SK-N-SH (cell line): ENCODE measurements at regions not wholly inside any gene's neighbourhood (a gene's known extent, or its start where the extent isn't known, plus 50 kb on each side); places are given as distances from the start of the nearest gene placed in this dataset.

ENCODE experiments used
- CTCF ChIA-PET: fragments of 300-600, 350-600 bp; formaldehyde crosslinking; extraction: SDS; loops from one replicate; lab custom pipeline; 2021; lab: Yijun Ruan, JAX
- POLR2A ChIA-PET: fragments of 350-600 bp; sonication (Branson Sonifier 250); formaldehyde crosslinking; extraction: SDS; loops from one replicate; lab custom pipeline; 2020; ENCODE audit warnings: antibody characterized with exemption, inconsistent platforms; lab: Yijun Ruan, JAX
- DNase-seq: peaks from one replicate; pipeline ENCODE4 v3.0.0; 2012
- H2AFZ ChIP-seq: fragments of 200-600 bp; sonication (generic); 2 replicates; pipeline ENCODE4 v1.8.1; 2016; ENCODE audit warnings: antibody characterized with exemption, mild to moderate bottlenecking, low read depth
- H3F3A ChIP-seq: fragments of 200-600 bp; sonication (generic); replicated peaks from 2 replicates; pipeline ENCODE3; 2016; ENCODE audit warnings: antibody characterized with exemption, mild to moderate bottlenecking; ENCODE audit not compliant: insufficient read depth
- H3K27ac ChIP-seq, 2 experiments: fragments of 200-500 bp in 1 of 2; fragments of 200-600 bp in 1 of 2; sonication (Bioruptor generic) in 1 of 2; sonication (generic), shearing (Covaris generic) in 1 of 2; 2 replicates each; pipeline versions ENCODE4 v1.5.1 to v1.6.1; 2014 to 2016; ENCODE audit warnings: low read depth in 2 of 2, inconsistent platforms in 1 of 2, low read length in 1 of 2, mild to moderate bottlenecking in 1 of 2, mixed read lengths in 1 of 2
- H3K27me3 ChIP-seq: fragments of 200-600 bp; sonication (generic), shearing (Covaris generic); 2 replicates; pipeline ENCODE4 v1.6.1; 2016; ENCODE audit warnings: mixed run types; ENCODE audit not compliant: insufficient read depth
- H3K36me3 ChIP-seq, 2 experiments: fragments of 200-500 bp in 1 of 2; fragments of 200-600 bp in 1 of 2; sonication (Bioruptor generic) in 1 of 2; sonication (generic) in 1 of 2; replicated peaks in 1 of 2; 2 replicates each; pipeline versions ENCODE3 to v1.5.1; 2014 to 2016; ENCODE audit warnings: low read length in 1 of 2, mild to moderate bottlenecking in 1 of 2; ENCODE audit not compliant: insufficient read depth in 2 of 2, control insufficient read depth in 1 of 2
- H3K4me1 ChIP-seq, 2 experiments: fragments of 200-500 bp in 1 of 2; fragments of 200-600 bp in 1 of 2; sonication (Bioruptor generic) in 1 of 2; sonication (generic), shearing (Covaris generic) in 1 of 2; 2 replicates each; pipeline versions ENCODE4 v1.5.1 to v1.6.1; 2014 to 2016; ENCODE audit warnings: low read depth in 1 of 2, low read length in 1 of 2, mixed run types in 1 of 2; ENCODE audit not compliant: insufficient read depth in 2 of 2, control insufficient read depth in 1 of 2
- H3K4me2 ChIP-seq: fragments of 200-600 bp; sonication (generic), shearing (Covaris generic); 2 replicates; pipeline ENCODE4 v1.6.1; 2017; ENCODE audit warnings: mixed run types
- H3K4me3 ChIP-seq, 2 experiments: fragments of 200-500 bp in 1 of 2; fragments of 200-600 bp in 1 of 2; sonication (Bioruptor generic) in 1 of 2; sonication (generic), shearing (Covaris generic) in 1 of 2; 2 replicates each; pipeline versions ENCODE4 v1.5.1 to v1.8.1; 2014 to 2016; ENCODE audit warnings: low read depth in 2 of 2, inconsistent platforms in 1 of 2, low read length in 1 of 2, mild to moderate bottlenecking in 1 of 2, mixed read lengths in 1 of 2, moderate library complexity in 1 of 2
- H3K79me2 ChIP-seq: fragments of 200-600 bp; sonication (generic); 2 replicates; pipeline ENCODE4 v1.8.1; 2017; ENCODE audit warnings: mild to moderate bottlenecking; ENCODE audit not compliant: insufficient read depth
- H3K9ac ChIP-seq: fragments of 200-600 bp; sonication (generic); 2 replicates; pipeline ENCODE4 v1.6.1; 2017; ENCODE audit warnings: mixed run types
- H3K9me2 ChIP-seq: fragments of 200-600 bp; sonication (generic); 2 replicates; pipeline ENCODE4 v1.6.1; 2017; ENCODE audit warnings: mixed run types
- H3K9me3 ChIP-seq: fragments of 200-600 bp; sonication (generic); 2 replicates; pipeline ENCODE4 v1.6.1; 2017; ENCODE audit warnings: mixed run types, mild to moderate bottlenecking, moderate library complexity
- H4K20me1 ChIP-seq: fragments of 200-600 bp; sonication (generic); 2 replicates; pipeline ENCODE4 v1.6.1; 2017; ENCODE audit warnings: mild to moderate bottlenecking, mixed run types; ENCODE audit not compliant: insufficient read depth
- CHD2 ChIP-seq: fragments of 150-350 bp; IDR thresholded peaks from 2 replicates; pipeline ENCODE4 v1.6.1; 2018; ENCODE audit warnings: low read length; ENCODE audit not compliant: partially characterized antibody
- CTCF ChIP-seq: fragments of 200-600 bp; sonication (generic); IDR thresholded peaks from 2 replicates; pipeline ENCODE4 v1.6.1; 2017; ENCODE audit warnings: antibody characterized with exemption, mild to moderate bottlenecking, moderate library complexity
- ELF1 ChIP-seq: IDR thresholded peaks from 2 replicates; pipeline ENCODE4 v1.4.0; 2012
- EZH2phosphoT487 ChIP-seq: fragments of 200-600 bp; sonication (generic); IDR thresholded peaks from 2 replicates; pipeline ENCODE4 v1.6.1; 2017; ENCODE audit warnings: low read depth, mixed run types, mild to moderate bottlenecking, antibody characterized with exemption, moderate library complexity, borderline replicate concordance
- GABPA ChIP-seq: IDR thresholded peaks from 2 replicates; pipeline ENCODE4 v1.4.0; 2012; ENCODE audit warnings: low read depth, mild to moderate bottlenecking
- GATA2 ChIP-seq: sonication (generic); formaldehyde crosslinking; IDR thresholded peaks from 2 replicates; pipeline ENCODE4 v1.5.0; 2020; ENCODE audit warnings: mild to moderate bottlenecking, missing genetic modification reagents
- IRF3 ChIP-seq: fragments of 150-350 bp; IDR thresholded peaks from 2 replicates; pipeline ENCODE4 v1.6.1; 2016; ENCODE audit warnings: mild to moderate bottlenecking, low read depth, low read length
- JUND ChIP-seq: IDR thresholded peaks from 2 replicates; pipeline ENCODE4 v1.4.0; 2012
- MEF2A ChIP-seq: IDR thresholded peaks from 2 replicates; pipeline ENCODE4 v1.4.0; 2012; ENCODE audit warnings: low read depth, borderline replicate concordance
- MXI1 ChIP-seq: IDR thresholded peaks from 2 replicates; pipeline ENCODE4 v1.6.1; 2012; ENCODE audit warnings: mild to moderate bottlenecking, low read depth, low read length, improper control_type of control experiment
- NFIC ChIP-seq: IDR thresholded peaks from 2 replicates; pipeline ENCODE4 v1.4.0; 2012; ENCODE audit warnings: borderline replicate concordance
- NRF1 ChIP-seq: IDR thresholded peaks from 2 replicates; pipeline ENCODE4 v1.6.1; 2012; ENCODE audit warnings: low read depth, mild to moderate bottlenecking, low read length
- RAD21 ChIP-seq: IDR thresholded peaks from 2 replicates; pipeline ENCODE4 v1.6.1; 2012; ENCODE audit warnings: mild to moderate bottlenecking, low read length
- REST ChIP-seq: IDR thresholded peaks from 2 replicates; pipeline ENCODE4 v1.6.1; 2012; ENCODE audit warnings: mild to moderate bottlenecking, low read depth, low read length, moderate library complexity
- RFX5 ChIP-seq: IDR thresholded peaks from 2 replicates; pipeline ENCODE4 v1.6.1; 2012; ENCODE audit warnings: mild to moderate bottlenecking, improper control_type of control experiment, low read length
- RXRA ChIP-seq: IDR thresholded peaks from 2 replicates; pipeline ENCODE4 v1.4.0; 2012; ENCODE audit warnings: low read depth, mild to moderate bottlenecking, borderline replicate concordance
- SMC3 ChIP-seq: IDR thresholded peaks from 2 replicates; pipeline ENCODE4 v1.6.1; 2012; ENCODE audit warnings: low read depth, low read length, improper control_type of control experiment
- TAF1 ChIP-seq: IDR thresholded peaks from 2 replicates; pipeline ENCODE4 v1.6.1; 2012; ENCODE audit warnings: low read depth, mild to moderate bottlenecking, low read length, moderate library complexity, borderline replicate concordance
- TEAD4 ChIP-seq: IDR thresholded peaks from 2 replicates; pipeline ENCODE4 v1.4.0; 2012; ENCODE audit warnings: mild to moderate bottlenecking, borderline replicate concordance; ENCODE audit not compliant: insufficient read depth
- WGBS: methylation state at CpG from one replicate; pipeline ENCODE4 v1.1.6; 2017; ENCODE audit warnings: low lambda C conversion rate; 5-methylcytosine and 5-hydroxymethylcytosine counted together

- no peaks in the 10 kb centered on the region for H3K9me3 ChIP-seq
- CTCF ChIA-PET = no interaction called here
- H3K36me3 ChIP-seq = no peaks in the 10 kb centered on the region
- H3K4me2 ChIP-seq = no peak overlapping the region
- H3K9me2 ChIP-seq = no peaks in the 10 kb centered on the region
- H3K4me1 ChIP-seq = no peaks in the 10 kb centered on the region
- H3K4me3 ChIP-seq = no peak overlapping the region
- H4K20me1 ChIP-seq = no peaks in the 10 kb centered on the region
- no peaks in the 10 kb centered on the region for H3F3A ChIP-seq
- no peak for DNase-seq
- no peak overlapping the region for H3K27ac ChIP-seq
- TF ChIP-seq NRF1 = no peak
- TF ChIP-seq TAF1 = no peak
- TF ChIP-seq SMC3 = no peak
- no peak for TF ChIP-seq IRF3
- TF ChIP-seq RXRA = no peak
- no peak for TF ChIP-seq MXI1
- TF ChIP-seq CHD2 = no peak
- TF ChIP-seq GATA2 (CRISPR knock-in tag) = no peak
- TF ChIP-seq ELF1 = no peak
- no peak for TF ChIP-seq RAD21
- TF ChIP-seq REST = no peak
- no peak for TF ChIP-seq NFIC
- TF ChIP-seq, all 33 proteins: peak for 0
- POLR2A ChIA-PET = no interaction called here
- Histone ChIP-seq H3K9ac (no peak overlapping the region), H3K27me3 (no peaks in the 10 kb centered on the region), H2AFZ (no peak overlapping the region), H3K79me2 (no peaks in the 10 kb centered on the region)
- WGBS = 65% methylated on average over 22 of the region's 25 CpGs
Observed at GRCh38 chr5:109588281-109589035, 101.3 kb upstream of the MAN2A1 start.

GRCh38 chr5:109584986-109585599 is 104.6 kb upstream of the MAN2A1 start:
- DNase-seq = no peak
- H3K4me3 ChIP-seq = no peak overlapping the region
- no peaks in the 10 kb centered on the region for H3K9me2 ChIP-seq
- ChIA-PET POLR2A (no interaction called here), CTCF (no interaction called here)
- H4K20me1 ChIP-seq = no peaks in the 10 kb centered on the region
- no peaks in the 10 kb centered on the region for H3K9me3 ChIP-seq
- no peaks in the 10 kb centered on the region; the same call in 1 of the 2 replicates for H3K27me3 ChIP-seq
- no peak overlapping the region for H2AFZ ChIP-seq
- no peak overlapping the region for H3K4me2 ChIP-seq
- H3K36me3 ChIP-seq = no peaks in the 10 kb centered on the region
- WGBS = 45% methylated on average over 4 of the region's 4 CpGs
- H3F3A ChIP-seq = no peaks in the 10 kb centered on the region
- H3K79me2 ChIP-seq = no peaks in the 10 kb centered on the region
- no peak overlapping the region for H3K27ac ChIP-seq
- no peak overlapping the region for H3K9ac ChIP-seq
- H3K4me1 ChIP-seq = no peaks in the 10 kb centered on the region
- TF ChIP-seq TEAD4 (no peak), RFX5 (no peak), GABPA (no peak), EZH2phosphoT487 (no peak), JUND (no peak), CTCF (no peak), MEF2A (no peak)
